Suprapubic skin (tissue), 4 donors: ENCODE measurements at regions not wholly inside any gene's neighbourhood (a gene's known extent, or its start where the extent isn't known, plus 50 kb on each side); places are given as distances from the start of the nearest gene placed in this dataset.

Experiments used
- CTCF ChIP-seq, 2 donors: fragments of 200-600 bp in 1 of 2; fragments of 450-650 bp in 1 of 2; sonication (generic) in 1 of 2; IDR thresholded peaks; one replicate each; pipeline ENCODE4 v1.5.1; 2016 to 2019; ENCODE audit warnings: antibody characterized with exemption in 2 of 2, mild to moderate bottlenecking in 1 of 2, moderate library complexity in 1 of 2
- EP300 ChIP-seq: sonication (generic); formaldehyde crosslinking; IDR thresholded peaks from one replicate; pipeline ENCODE4 v1.6.1; 2017; ENCODE audit warnings: antibody characterized with exemption
- POLR2A ChIP-seq, 2 donors: fragments of 450-650 bp; IDR thresholded peaks; one replicate each; pipeline ENCODE4 v1.6.1; 2017; ENCODE audit warnings: antibody characterized with exemption in 2 of 2, mild to moderate bottlenecking in 2 of 2, moderate library complexity in 2 of 2
- POLR2AphosphoS5 ChIP-seq, 3 donors: sonication (generic); formaldehyde crosslinking; IDR thresholded peaks; one replicate each; pipeline ENCODE4 v1.6.1; 2017; ENCODE audit warnings: antibody characterized with exemption in 3 of 3

- TF ChIP-seq POLR2A (IDR thresholded peaks at IDR 0.05) (no peak), CTCF (IDR thresholded peaks at IDR 0.05) (peak in 1 of 2 donors; percentile 10), EP300 (no peak), POLR2AphosphoS5 (IDR thresholded peaks at IDR 0.05) (no peak)
Observed at GRCh38 chr12:28963554-28963953, 185.5 kb upstream of the FAR2 start.
